NCI-H1105 treated with DMSO at 0.1 percent for 48 hours (cell line): ENCODE measurements at regions not wholly inside any gene's neighbourhood (a gene's known extent, or its start where the extent isn't known, plus 50 kb on each side); places are given as distances from the start of the nearest gene placed in this dataset.

Source experiments
- DNase-seq: peaks from one replicate; lab custom pipeline; 2025; lab: John Stamatoyannopoulos, UW

GRCh38 chr11:109804911-109805310, 288.3 kb upstream of the ZC3H12C start:
- no peak for DNase-seq

- DNase-seq: no peak
Observed at GRCh38 chr11:109806205-109806604, 287.0 kb upstream of the ZC3H12C start.

- DNase-seq: no peak
Observed at GRCh38 chr11:109808569-109808968, 284.6 kb upstream of the ZC3H12C start.

GRCh38 chr11:109814824-109815223, 278.4 kb upstream of the ZC3H12C start:
- no peak for DNase-seq

- no peak for DNase-seq
Observed at GRCh38 chr11:109815500-109816150, 277.6 kb upstream of the ZC3H12C start.

- no peak for DNase-seq
Observed at GRCh38 chr11:109818290-109818689, 274.9 kb upstream of the ZC3H12C start.

GRCh38 chr11:109819410-109819809, 273.8 kb upstream of the ZC3H12C start:
- DNase-seq: no peak

- DNase-seq: no peak
Observed at GRCh38 chr11:109821511-109821910, 271.7 kb upstream of the ZC3H12C start.

- no peak for DNase-seq
Observed at GRCh38 chr11:109822436-109823102, 270.6 kb upstream of the ZC3H12C start.

- DNase-seq: no peak
Observed at GRCh38 chr11:109828387-109828786, 264.8 kb upstream of the ZC3H12C start.

GRCh38 chr11:109838026-109838425, 255.2 kb upstream of the ZC3H12C start:
- DNase-seq: no peak

- DNase-seq: no peak
Observed at GRCh38 chr11:109845437-109845836, 247.8 kb upstream of the ZC3H12C start.

- DNase-seq: no peak
Observed at GRCh38 chr11:109847621-109848020, 245.6 kb upstream of the ZC3H12C start.

GRCh38 chr11:109849051-109849450, 244.1 kb upstream of the ZC3H12C start:
- no peak for DNase-seq

GRCh38 chr11:109849946-109850345, 243.2 kb upstream of the ZC3H12C start:
- no peak for DNase-seq

GRCh38 chr11:109851780-109852390, 241.3 kb upstream of the ZC3H12C start:
- DNase-seq: no peak

GRCh38 chr11:109853156-109853776, 239.9 kb upstream of the ZC3H12C start:
- peak; percentile 29 for DNase-seq

- no peak for DNase-seq
Observed at GRCh38 chr11:109854731-109855130, 238.5 kb upstream of the ZC3H12C start.

GRCh38 chr11:109856928-109857327, 236.3 kb upstream of the ZC3H12C start:
- no peak for DNase-seq

GRCh38 chr11:109857637-109858036, 235.6 kb upstream of the ZC3H12C start:
- no peak for DNase-seq

GRCh38 chr11:109858152-109858551, 235.0 kb upstream of the ZC3H12C start:
- DNase-seq: no peak

- no peak for DNase-seq
Observed at GRCh38 chr11:109859045-109859724, 234.0 kb upstream of the ZC3H12C start.
